ENCODE measurements at regions not wholly inside any gene's neighbourhood (a gene's known extent, or its start where the extent isn't known, plus 50 kb on each side); places are given as distances from the start of the nearest gene placed in this dataset.
"Not testable (repeated sequence)": the region's sequence is repeated elsewhere in the genome, so short reads cannot be mapped to it uniquely, and the experiment has no call there.

GRCh38 chr7:35142125-35142524 is 104.8 kb upstream of the DPY19L1 start:
- H3K56ac ChIP-seq (ENCODE audit: insufficient read length, low read depth, low read length); H3K9me3 Mint-ChIP-seq; H3T11ph ChIP-seq (ENCODE audit: low read length); H2BK15ac ChIP-seq (ENCODE audit: low read depth, low read length); H3K79me2 ChIP-seq (ENCODE audit: insufficient read depth, low read length); H3K36me3 Mint-ChIP-seq (ENCODE audit: insufficient read depth in 1 of 3, low read depth in 3 of 3); H2BK5ac ChIP-seq (ENCODE audit: insufficient read length, low read length); H3K4me1 Mint-ChIP-seq; DNase-seq; H2AK5ac ChIP-seq (ENCODE audit: insufficient read length, low read length); H3K27me3 Mint-ChIP-seq (ENCODE audit: low read depth); H2AFZ ChIP-seq (ENCODE audit: low read length); H4K20me1 ChIP-seq (ENCODE audit: control insufficient read depth, insufficient read depth, insufficient read length); H2BK120ac ChIP-seq (ENCODE audit: low read depth, low read length, poor library complexity, severe bottlenecking); H4K91ac ChIP-seq (ENCODE audit: insufficient read length, low read depth, low read length); H3K27ac ChIP-seq (ENCODE audit: insufficient read length, low read depth, low read length); H3K23me2 ChIP-seq (ENCODE audit: insufficient read length, low read depth, low read length, poor library complexity, severe bottlenecking); H4K5ac ChIP-seq (ENCODE audit: insufficient read length, low read depth, low read length); H3K4me2 ChIP-seq (ENCODE audit: insufficient read depth, insufficient read length, low read length); H4K8ac ChIP-seq (replicated peaks; ENCODE audit: insufficient read length, low read depth, low read length); H3K27me3 ChIP-seq (ENCODE audit: insufficient read depth, low read length); H3K27ac Mint-ChIP-seq; H3K4me3 Mint-ChIP-seq; H2BK12ac ChIP-seq (ENCODE audit: insufficient read length, low read depth, low read length); H3K4ac ChIP-seq (ENCODE audit: low read depth, low read length); H3K18ac ChIP-seq (ENCODE audit: insufficient read length, low read depth, low read length); H3K79me1 ChIP-seq (ENCODE audit: insufficient read depth, low read depth, low read length, poor library complexity, severe bottlenecking); H3K4me1 ChIP-seq (ENCODE audit: insufficient read depth, low read length); H3K23ac ChIP-seq (ENCODE audit: insufficient read length, low read depth, low read length); H3K9ac ChIP-seq (ENCODE audit: extremely low read depth, insufficient read length, low read length); H2BK20ac ChIP-seq (ENCODE audit: low read depth, low read length, poor library complexity, severe bottlenecking); H3K9me3 ChIP-seq (ENCODE audit: control insufficient read depth, low read depth, low read length); H3K14ac ChIP-seq (ENCODE audit: insufficient read depth, low read length): not testable (repeated sequence)
- WGBS (ENCODE audit: extremely low coverage, insufficient read length, low lambda C conversion rate) = no CpG with 5 or more reads among the region's 2 CpGs

GRCh38 chr7:35139281-35139680 is 102.0 kb upstream of the DPY19L1 start:
- H3K9me3 ChIP-seq (ENCODE audit: control insufficient read depth, low read depth, low read length); H3K4ac ChIP-seq (ENCODE audit: low read depth, low read length); H2AK5ac ChIP-seq (ENCODE audit: insufficient read length, low read length); H3K14ac ChIP-seq (ENCODE audit: insufficient read depth, low read length); H3K9ac ChIP-seq (ENCODE audit: extremely low read depth, insufficient read length, low read length); H4K5ac ChIP-seq (ENCODE audit: insufficient read length, low read depth, low read length); H2BK12ac ChIP-seq (ENCODE audit: insufficient read length, low read depth, low read length); H3K4me3 Mint-ChIP-seq; H3K4me2 ChIP-seq (ENCODE audit: insufficient read depth, insufficient read length, low read length); H4K91ac ChIP-seq (ENCODE audit: insufficient read length, low read depth, low read length); H4K20me1 ChIP-seq (ENCODE audit: control insufficient read depth, insufficient read depth, insufficient read length); H3K56ac ChIP-seq (ENCODE audit: insufficient read length, low read depth, low read length); H3K27ac ChIP-seq (ENCODE audit: insufficient read length, low read depth, low read length); H2BK5ac ChIP-seq (ENCODE audit: insufficient read length, low read length); H3K4me1 Mint-ChIP-seq; H2AFZ ChIP-seq (ENCODE audit: low read length); H3K27me3 Mint-ChIP-seq (ENCODE audit: low read depth); H3K9me3 Mint-ChIP-seq; H3T11ph ChIP-seq (ENCODE audit: low read length); H3K79me2 ChIP-seq (ENCODE audit: insufficient read depth, low read length); H3K79me1 ChIP-seq (ENCODE audit: insufficient read depth, low read depth, low read length, poor library complexity, severe bottlenecking); H2BK15ac ChIP-seq (ENCODE audit: low read depth, low read length); H3K36me3 Mint-ChIP-seq (ENCODE audit: insufficient read depth in 1 of 3, low read depth in 3 of 3); H3K23ac ChIP-seq (ENCODE audit: insufficient read length, low read depth, low read length); H3K27ac Mint-ChIP-seq; H3K18ac ChIP-seq (ENCODE audit: insufficient read length, low read depth, low read length); H3K23me2 ChIP-seq (ENCODE audit: insufficient read length, low read depth, low read length, poor library complexity, severe bottlenecking); H2BK20ac ChIP-seq (ENCODE audit: low read depth, low read length, poor library complexity, severe bottlenecking); DNase-seq; H2BK120ac ChIP-seq (ENCODE audit: low read depth, low read length, poor library complexity, severe bottlenecking); H3K27me3 ChIP-seq (ENCODE audit: insufficient read depth, low read length); H4K8ac ChIP-seq (replicated peaks; ENCODE audit: insufficient read length, low read depth, low read length); H3K4me1 ChIP-seq (ENCODE audit: insufficient read depth, low read length): not testable (repeated sequence)
- no CpG with 5 or more reads among the region's 1 CpG for WGBS (ENCODE audit: extremely low coverage, insufficient read length, low lambda C conversion rate)
